Gastroesophageal sphincter (tissue), 4 donors: ENCODE measurements at regions not wholly inside any gene's neighbourhood (a gene's known extent, or its start where the extent isn't known, plus 50 kb on each side); places are given as distances from the start of the nearest gene placed in this dataset.

Source experiments
- ATAC-seq: fragments of 150-250 bp; one replicate; pipeline ENCODE4 v1.9.1; 2016; ENCODE audit warnings: mild to moderate bottlenecking, moderate library complexity
- H3K27ac ChIP-seq, 4 donors: fragments of 200-600 bp; sonication (generic) in 3 of 4; 1 replicate in 3 of 4; 2 replicates in 1 of 4; pipeline ENCODE4 v1.5.1; 2016 to 2019
- H3K27me3 ChIP-seq: fragments of 200-600 bp; sonication (generic); one replicate; pipeline ENCODE4 v1.5.1; 2019
- H3K36me3 ChIP-seq, 2 donors: fragments of 200-600 bp; sonication (generic); one replicate each; pipeline ENCODE4 v1.5.1; 2019; ENCODE audit warnings: control low read depth in 1 of 2
- H3K4me1 ChIP-seq, 3 donors: fragments of 200-600 bp; sonication (generic); 1 replicate in 2 of 3; 2 replicates in 1 of 3; pipeline ENCODE4 v1.5.1; 2016 to 2019; ENCODE audit warnings: control low read depth in 2 of 3
- H3K4me3 ChIP-seq, 2 donors: fragments of 200-600 bp; sonication (generic); one replicate each; pipeline ENCODE4 v1.5.1; 2019; ENCODE audit warnings: mild to moderate bottlenecking in 1 of 2, moderate library complexity in 1 of 2
- H3K9me3 ChIP-seq, 3 donors: fragments of 200-600 bp; sonication (generic); one replicate each; pipeline ENCODE4 v1.5.1; 2017 to 2019; ENCODE audit warnings: control low read depth in 2 of 3
- EP300 ChIP-seq: sonication (generic); formaldehyde crosslinking; IDR thresholded peaks from one replicate; pipeline ENCODE4 v1.6.1; 2017; ENCODE audit warnings: antibody characterized with exemption, mild to moderate bottlenecking
- POLR2A ChIP-seq, 2 donors: fragments of 450-650 bp; IDR thresholded peaks; one replicate each; pipeline ENCODE4 v1.6.1; 2017; ENCODE audit warnings: antibody characterized with exemption in 2 of 2, mild to moderate bottlenecking in 2 of 2, moderate library complexity in 1 of 2
- POLR2AphosphoS5 ChIP-seq: sonication (generic); formaldehyde crosslinking; IDR thresholded peaks from one replicate; pipeline ENCODE4 v1.6.1; 2017; ENCODE audit warnings: antibody characterized with exemption
- WGBS, 2 donors: methylation state at CpG; one replicate each; pipeline ENCODE4 v1.1.5; 2018; ENCODE audit warnings: low coverage in 1 of 2; 5-methylcytosine and 5-hydroxymethylcytosine counted together
- TF ChIP-seq, protein P1 (sequence below), 4 experiments: fragments of 200-600 bp in 2 of 4; fragments of 450-650 bp in 2 of 4; sonication (generic) in 1 of 4; IDR thresholded peaks; one replicate each; pipeline ENCODE4 v1.5.1; 2017 to 2019; ENCODE audit warnings: antibody characterized with exemption in 4 of 4, mild to moderate bottlenecking in 2 of 4, moderate library complexity in 2 of 4

GRCh38 chr12:33323823-33324222 lies 115.8 kb downstream of the SYT10 start:
- 8 to 18% methylated on average over 1 of the region's 1 CpG for WGBS, 2 donors
- TF ChIP-seq, protein P1, sequence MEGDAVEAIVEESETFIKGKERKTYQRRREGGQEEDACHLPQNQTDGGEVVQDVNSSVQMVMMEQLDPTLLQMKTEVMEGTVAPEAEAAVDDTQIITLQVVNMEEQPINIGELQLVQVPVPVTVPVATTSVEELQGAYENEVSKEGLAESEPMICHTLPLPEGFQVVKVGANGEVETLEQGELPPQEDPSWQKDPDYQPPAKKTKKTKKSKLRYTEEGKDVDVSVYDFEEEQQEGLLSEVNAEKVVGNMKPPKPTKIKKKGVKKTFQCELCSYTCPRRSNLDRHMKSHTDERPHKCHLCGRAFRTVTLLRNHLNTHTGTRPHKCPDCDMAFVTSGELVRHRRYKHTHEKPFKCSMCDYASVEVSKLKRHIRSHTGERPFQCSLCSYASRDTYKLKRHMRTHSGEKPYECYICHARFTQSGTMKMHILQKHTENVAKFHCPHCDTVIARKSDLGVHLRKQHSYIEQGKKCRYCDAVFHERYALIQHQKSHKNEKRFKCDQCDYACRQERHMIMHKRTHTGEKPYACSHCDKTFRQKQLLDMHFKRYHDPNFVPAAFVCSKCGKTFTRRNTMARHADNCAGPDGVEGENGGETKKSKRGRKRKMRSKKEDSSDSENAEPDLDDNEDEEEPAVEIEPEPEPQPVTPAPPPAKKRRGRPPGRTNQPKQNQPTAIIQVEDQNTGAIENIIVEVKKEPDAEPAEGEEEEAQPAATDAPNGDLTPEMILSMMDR (IDR thresholded peaks at IDR 0.05): no peak
- TF ChIP-seq POLR2AphosphoS5: no peak
- no peak for TF ChIP-seq POLR2A (IDR thresholded peaks at IDR 0.05)
- TF ChIP-seq EP300: no peak
- H3K9me3 ChIP-seq: no peaks in the 10 kb centered on the region
- H3K4me3 ChIP-seq: no peak overlapping the region
- H3K27me3 ChIP-seq: no peaks in the 10 kb centered on the region
- no peaks in the 10 kb centered on the region for H3K36me3 ChIP-seq
- H3K4me1 ChIP-seq: no peaks in the 10 kb centered on the region
- no peak for ATAC-seq
- H3K27ac ChIP-seq: no peak overlapping the region

GRCh38 chr12:33322519-33322918 lies 117.1 kb downstream of the SYT10 start:
- ATAC-seq: no peak
- TF ChIP-seq POLR2A (IDR thresholded peaks at IDR 0.05): no peak
- TF ChIP-seq, protein P1 (IDR thresholded peaks at IDR 0.05): no peak
- no peak for TF ChIP-seq POLR2AphosphoS5
- TF ChIP-seq EP300: no peak
- Histone ChIP-seq H3K27me3 (no peaks in the 10 kb centered on the region), H3K36me3 (no peaks in the 10 kb centered on the region), H3K4me3 (no peak overlapping the region), H3K4me1 (no peaks in the 10 kb centered on the region), H3K9me3 (no peaks in the 10 kb centered on the region), H3K27ac (no peak overlapping the region)
- WGBS, 2 donors: 68 to 74% methylated on average over 5 of the region's 5 CpGs

DNA sequence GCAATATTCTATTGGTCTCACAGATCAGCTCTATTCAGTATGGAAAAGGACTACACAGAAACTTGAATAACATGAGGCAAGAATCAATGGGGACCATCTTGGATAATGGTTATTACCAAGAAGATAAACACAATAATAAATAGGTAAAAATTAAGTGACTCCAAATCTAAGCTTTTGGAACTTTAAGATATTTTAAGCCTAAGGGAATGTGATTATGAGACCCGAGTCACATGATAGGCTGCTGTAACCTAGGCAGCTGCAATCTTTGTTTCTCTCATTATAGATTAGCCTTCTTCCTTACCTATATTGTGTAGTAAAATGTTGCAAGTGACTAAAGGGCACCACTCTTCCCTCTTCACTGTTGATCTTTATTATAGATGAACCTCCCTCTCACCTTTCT lies 121.9 kb downstream of the SYT10 start:
- H3K27me3 ChIP-seq: no peaks in the 10 kb centered on the region
- H3K4me1 ChIP-seq: no peaks in the 10 kb centered on the region
- ATAC-seq: no peak
- no peaks in the 10 kb centered on the region for H3K9me3 ChIP-seq
- H3K36me3 ChIP-seq: no peaks in the 10 kb centered on the region
- 42 to 89% methylated on average over 1 of the region's 1 CpG for WGBS, 2 donors
- H3K27ac ChIP-seq: no peak overlapping the region
- TF ChIP-seq POLR2A (IDR thresholded peaks at IDR 0.05) (no peak), EP300 (no peak), POLR2AphosphoS5 (no peak)
- TF ChIP-seq, protein P1 (IDR thresholded peaks at IDR 0.05): no peak
- H3K4me3 ChIP-seq: no peak overlapping the region

- Histone ChIP-seq H3K36me3 (no peaks in the 10 kb centered on the region), H3K4me1 (no peaks in the 10 kb centered on the region), H3K9me3 (no peaks in the 10 kb centered on the region), H3K27me3 (no peaks in the 10 kb centered on the region), H3K4me3 (no peak overlapping the region), H3K27ac (no peak overlapping the region)
- no peak for ATAC-seq
- TF ChIP-seq, protein P1 (IDR thresholded peaks at IDR 0.05): no peak
- TF ChIP-seq EP300 (no peak), POLR2A (IDR thresholded peaks at IDR 0.05) (no peak), POLR2AphosphoS5 (no peak)
- WGBS, 2 donors: 57 to 80% methylated on average over 1 of the region's 1 CpG
Observed at GRCh38 chr12:33314223-33314622, 125.4 kb downstream of the SYT10 start.

DNA sequence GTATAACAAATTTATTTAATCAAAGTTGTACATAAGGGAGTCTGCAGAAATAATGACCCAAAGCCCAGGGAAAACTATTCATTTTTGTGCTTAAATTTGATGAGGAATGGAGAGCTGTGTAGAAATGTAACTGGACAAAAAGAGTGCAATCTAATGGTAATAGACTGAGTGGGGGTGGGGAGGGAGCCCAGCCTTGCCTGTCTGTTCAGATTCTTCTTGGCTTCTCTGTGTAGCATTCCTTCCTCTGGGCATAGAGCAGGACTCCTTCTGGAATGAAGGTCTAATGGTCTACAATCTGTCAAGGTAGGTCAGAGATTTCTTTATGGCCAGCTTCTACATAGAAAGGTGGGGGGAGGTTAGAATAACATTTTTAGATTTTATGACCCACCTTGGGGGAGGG lies 126.1 kb downstream of the SYT10 start:
- Histone ChIP-seq H3K27me3 (no peaks in the 10 kb centered on the region), H3K4me3 (no peak overlapping the region), H3K27ac (no peak overlapping the region), H3K9me3 (no peaks in the 10 kb centered on the region), H3K4me1 (no peaks in the 10 kb centered on the region), H3K36me3 (no peaks in the 10 kb centered on the region)
- no peak for ATAC-seq
- TF ChIP-seq, protein P1 (IDR thresholded peaks at IDR 0.05): no peak
- TF ChIP-seq EP300: no peak
- no peak for TF ChIP-seq POLR2A (IDR thresholded peaks at IDR 0.05)
- TF ChIP-seq POLR2AphosphoS5: no peak
